Endodermal cell (in vitro differentiated cells): ENCODE measurements at regions not wholly inside any gene's neighbourhood (a gene's known extent, or its start where the extent isn't known, plus 50 kb on each side); places are given as distances from the start of the nearest gene placed in this dataset.

Source experiments
- DNase-seq: peaks from one replicate; pipeline ENCODE4 v3.0.0-alpha.2; 2017
- H3K27ac ChIP-seq: 2 replicates; pipeline ENCODE4 v1.5.1; 2013; ENCODE audit warnings: mild to moderate bottlenecking, low read depth, low read length, moderate library complexity
- H3K27me3 ChIP-seq: 2 replicates; pipeline ENCODE4 v1.6.1; 2013; ENCODE audit warnings: mild to moderate bottlenecking, low read length, moderate library complexity; ENCODE audit not compliant: insufficient read depth, control insufficient read depth, poor library complexity, severe bottlenecking
- H3K36me3 ChIP-seq: 2 replicates; pipeline ENCODE4 v1.7.0; 2013; ENCODE audit warnings: mild to moderate bottlenecking, low read length, moderate library complexity; ENCODE audit not compliant: control insufficient read depth, insufficient read depth
- H3K4me1 ChIP-seq: one replicate; pipeline ENCODE4 v1.7.0; 2013; ENCODE audit warnings: low read length; ENCODE audit not compliant: control insufficient read depth, insufficient read depth
- H3K4me3 ChIP-seq: 2 replicates; pipeline ENCODE4 v1.5.1; 2013; ENCODE audit warnings: mild to moderate bottlenecking, low read length, moderate library complexity
- H3K9ac ChIP-seq: 2 replicates; pipeline ENCODE4 v1.6.1; 2013; ENCODE audit warnings: mild to moderate bottlenecking, low read length, moderate library complexity; ENCODE audit not compliant: poor library complexity, severe bottlenecking; ENCODE audit errors: extremely low read depth
- H3K9me3 ChIP-seq: 2 replicates; pipeline ENCODE4 v1.6.1; 2013; ENCODE audit warnings: mild to moderate bottlenecking, low read length, moderate library complexity; ENCODE audit not compliant: control insufficient read depth
- H3K27ac Mint-ChIP-seq: 2 replicates; pipeline ENCODE4 v1.8.0; 2020; ENCODE audit warnings: mixed read lengths
- H3K27me3 Mint-ChIP-seq: 2 replicates; pipeline ENCODE4 v1.8.0; 2021; ENCODE audit warnings: mild to moderate bottlenecking, mixed read lengths; ENCODE audit not compliant: insufficient read depth
- H3K36me3 Mint-ChIP-seq: 2 replicates; pipeline ENCODE4 v1.8.0; 2020; ENCODE audit warnings: low read depth, mixed read lengths
- H3K4me1 Mint-ChIP-seq: 2 replicates; pipeline ENCODE4 v1.8.0; 2020; ENCODE audit warnings: mixed read lengths
- H3K4me3 Mint-ChIP-seq: 2 replicates; pipeline ENCODE4 v1.8.0; 2020; ENCODE audit warnings: mild to moderate bottlenecking, moderate library complexity, mixed read lengths
- H3K9me3 Mint-ChIP-seq: 2 replicates; pipeline ENCODE4 v1.8.0; 2020; ENCODE audit warnings: mild to moderate bottlenecking, mixed read lengths
- WGBS, 2 experiments: methylation state at CpG; one replicate each; pipeline versions ENCODE4 v1.1.5 to v1.1.7; 2013; ENCODE audit warnings: missing lambda C conversion rate in 2 of 2, mixed read lengths in 1 of 2; ENCODE audit not compliant: insufficient coverage in 1 of 2, insufficient read length in 1 of 2; 5-methylcytosine and 5-hydroxymethylcytosine counted together
- TF ChIP-seq, protein P1 (sequence below): fragments of 200-600 bp; sonication (generic); conservative IDR thresholded peaks from 2 replicates; pipeline ENCODE4 v1.5.0; 2021; ENCODE audit warnings: antibody characterized with exemption, mild to moderate bottlenecking

DNA sequence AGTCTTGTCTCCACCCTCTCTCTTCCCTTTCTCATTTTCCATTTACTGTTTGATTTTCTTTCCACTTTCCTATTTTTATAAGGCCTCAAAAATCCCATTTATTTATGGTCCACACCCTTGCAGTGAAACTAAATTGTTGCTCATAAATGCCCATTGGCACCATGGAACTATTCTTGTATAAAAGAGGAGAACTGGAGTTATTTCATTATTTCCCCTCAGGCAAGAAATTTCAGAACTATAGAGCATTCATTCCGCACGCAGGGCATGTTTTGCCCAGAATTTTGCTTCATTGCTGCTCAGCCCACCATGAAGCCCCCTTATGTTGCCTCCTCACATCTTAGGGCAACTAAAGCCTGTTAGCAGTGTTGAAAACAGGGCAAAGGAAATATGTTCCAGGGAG lies 113.7 kb upstream of the MMADHC start:
- 85 to 93% methylated on average over 2 of the region's 2 CpGs for WGBS, 2 experiments
- H3K9ac ChIP-seq: no peak overlapping the region
- DNase-seq: no peak
- Mint-ChIP-seq H3K4me3 (no peak overlapping the region), H3K27me3 (no peaks in the 10 kb centered on the region), H3K36me3 (no peaks in the 10 kb centered on the region), H3K27ac (no peak overlapping the region), H3K4me1 (peaks cover 1% of the 10 kb centered on the region), H3K9me3 (no peaks in the 10 kb centered on the region)
- H3K36me3 ChIP-seq: no peaks in the 10 kb centered on the region
- H3K27me3 ChIP-seq: no peaks in the 10 kb centered on the region
- H3K9me3 ChIP-seq: no peaks in the 10 kb centered on the region
- H3K4me1 ChIP-seq: no peaks in the 10 kb centered on the region
- TF ChIP-seq, protein P1, sequence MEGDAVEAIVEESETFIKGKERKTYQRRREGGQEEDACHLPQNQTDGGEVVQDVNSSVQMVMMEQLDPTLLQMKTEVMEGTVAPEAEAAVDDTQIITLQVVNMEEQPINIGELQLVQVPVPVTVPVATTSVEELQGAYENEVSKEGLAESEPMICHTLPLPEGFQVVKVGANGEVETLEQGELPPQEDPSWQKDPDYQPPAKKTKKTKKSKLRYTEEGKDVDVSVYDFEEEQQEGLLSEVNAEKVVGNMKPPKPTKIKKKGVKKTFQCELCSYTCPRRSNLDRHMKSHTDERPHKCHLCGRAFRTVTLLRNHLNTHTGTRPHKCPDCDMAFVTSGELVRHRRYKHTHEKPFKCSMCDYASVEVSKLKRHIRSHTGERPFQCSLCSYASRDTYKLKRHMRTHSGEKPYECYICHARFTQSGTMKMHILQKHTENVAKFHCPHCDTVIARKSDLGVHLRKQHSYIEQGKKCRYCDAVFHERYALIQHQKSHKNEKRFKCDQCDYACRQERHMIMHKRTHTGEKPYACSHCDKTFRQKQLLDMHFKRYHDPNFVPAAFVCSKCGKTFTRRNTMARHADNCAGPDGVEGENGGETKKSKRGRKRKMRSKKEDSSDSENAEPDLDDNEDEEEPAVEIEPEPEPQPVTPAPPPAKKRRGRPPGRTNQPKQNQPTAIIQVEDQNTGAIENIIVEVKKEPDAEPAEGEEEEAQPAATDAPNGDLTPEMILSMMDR: no peak
- H3K27ac ChIP-seq: no peak overlapping the region
- H3K4me3 ChIP-seq: no peak overlapping the region

DNA sequence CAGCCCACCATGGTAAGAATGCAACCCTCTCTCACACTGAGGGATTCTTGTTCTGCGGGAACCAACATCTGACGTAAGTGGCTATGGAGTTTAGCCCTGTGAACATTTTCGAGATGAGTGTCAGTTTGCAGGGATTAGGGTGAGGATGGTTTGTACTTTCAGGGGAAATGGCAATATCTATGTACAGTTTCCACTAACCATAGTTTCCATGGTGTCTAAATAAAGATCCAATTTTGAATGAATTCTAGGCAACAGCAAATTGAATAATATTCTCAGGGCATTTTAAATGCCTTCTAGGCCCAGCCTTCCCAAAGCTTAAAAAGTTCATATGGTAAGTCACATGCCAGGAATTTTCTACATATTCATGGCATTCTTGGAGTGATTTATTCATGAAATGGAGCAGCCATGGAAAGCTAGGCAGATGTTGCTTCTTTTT lies 105.4 kb upstream of the MMADHC start:
- H3K27ac Mint-ChIP-seq: peak overlapping the region; percentile 27
- H3K4me3 Mint-ChIP-seq: no peak overlapping the region
- no peaks in the 10 kb centered on the region for H3K9me3 Mint-ChIP-seq
- no peak for DNase-seq
- WGBS, 2 experiments: 96% methylated on average over 3 of the region's 3 CpGs; no CpG with 5 or more reads in 1 of the 2 experiments
- H3K27me3 Mint-ChIP-seq: no peaks in the 10 kb centered on the region
- H3K9ac ChIP-seq: no peak overlapping the region
- no peaks in the 10 kb centered on the region for H3K27me3 ChIP-seq
- H3K36me3 Mint-ChIP-seq: no peaks in the 10 kb centered on the region
- no peak overlapping the region for H3K27ac ChIP-seq
- no peaks in the 10 kb centered on the region for H3K4me1 ChIP-seq
- no peaks in the 10 kb centered on the region for H3K9me3 ChIP-seq
- no peak overlapping the region for H3K4me3 ChIP-seq
- peaks cover 2% of the 10 kb centered on the region for H3K4me1 Mint-ChIP-seq
- H3K36me3 ChIP-seq: no peaks in the 10 kb centered on the region
- TF ChIP-seq, protein P1: no peak

DNA sequence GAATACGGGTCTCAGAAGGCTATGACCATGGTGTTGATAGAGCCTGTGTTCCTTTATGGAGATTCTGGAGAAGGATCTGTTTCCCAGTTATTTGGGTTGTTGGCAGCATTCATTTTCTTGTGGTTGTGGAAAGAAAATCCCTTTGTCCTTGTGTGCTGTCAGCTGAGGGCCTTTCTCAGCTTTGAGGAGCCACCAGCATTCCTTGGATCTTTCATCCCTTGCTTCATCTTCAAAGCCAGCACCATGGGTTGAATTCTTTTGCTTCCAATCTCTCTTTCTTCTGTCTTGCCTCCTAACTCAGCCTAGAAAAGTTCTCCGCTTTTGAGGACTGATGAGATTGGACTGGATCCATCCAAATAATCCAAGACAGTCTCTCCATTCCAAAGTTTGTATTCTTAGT lies 103.2 kb upstream of the MMADHC start:
- WGBS, 2 experiments: 92 to 100% methylated on average over 1 to 2 of the region's 2 CpGs

More for the DNA sequence above, 103.2 kb upstream of the MMADHC start:
- H3K27me3 ChIP-seq: no peaks in the 10 kb centered on the region
- TF ChIP-seq, protein P1: no peak
- H3K27me3 Mint-ChIP-seq: no peaks in the 10 kb centered on the region
- H3K36me3 Mint-ChIP-seq: no peaks in the 10 kb centered on the region
- no peak overlapping the region for H3K4me3 ChIP-seq
- no peaks in the 10 kb centered on the region for H3K4me1 ChIP-seq
- DNase-seq: no peak
- H3K36me3 ChIP-seq: no peaks in the 10 kb centered on the region
- peaks cover 2% of the 10 kb centered on the region for H3K4me1 Mint-ChIP-seq
- H3K27ac Mint-ChIP-seq: no peak overlapping the region
- no peaks in the 10 kb centered on the region for H3K9me3 Mint-ChIP-seq
- H3K27ac ChIP-seq: no peak overlapping the region
- no peak overlapping the region for H3K4me3 Mint-ChIP-seq
- no peaks in the 10 kb centered on the region for H3K9me3 ChIP-seq
- no peak overlapping the region for H3K9ac ChIP-seq
